Non-pigmented ciliary epithelial cell (primary cell): ENCODE measurements at regions not wholly inside any gene's neighbourhood (a gene's known extent, or its start where the extent isn't known, plus 50 kb on each side); places are given as distances from the start of the nearest gene placed in this dataset.

Experiments
- DNase-seq: peaks from one replicate; pipeline ENCODE4 v3.0.0-alpha.2; 2010; ENCODE audit warnings: low read depth

- no peak for DNase-seq
Observed at GRCh38 chr5:97844797-97845196, 661.8 kb upstream of the RIOK2 start.

DNA sequence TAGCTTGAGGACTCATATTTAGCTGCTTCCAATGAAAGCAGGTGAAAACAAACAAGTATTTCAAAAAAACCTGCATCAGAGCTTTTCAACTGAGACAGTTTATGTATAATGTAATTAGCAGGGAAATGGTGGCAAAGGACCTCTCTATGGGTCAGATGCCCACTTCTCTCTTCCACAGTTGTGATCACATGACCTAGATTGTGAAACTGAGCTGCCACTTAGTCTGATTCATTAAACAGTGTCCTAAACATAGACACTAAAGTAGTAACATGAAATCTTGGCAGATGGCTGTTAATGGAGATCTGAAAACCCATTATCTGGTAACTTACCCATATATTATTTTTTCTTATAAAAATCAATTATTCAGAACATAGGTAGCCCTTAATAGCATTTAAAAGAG, 663.6 kb upstream of the RIOK2 start:
- no peak for DNase-seq

DNA sequence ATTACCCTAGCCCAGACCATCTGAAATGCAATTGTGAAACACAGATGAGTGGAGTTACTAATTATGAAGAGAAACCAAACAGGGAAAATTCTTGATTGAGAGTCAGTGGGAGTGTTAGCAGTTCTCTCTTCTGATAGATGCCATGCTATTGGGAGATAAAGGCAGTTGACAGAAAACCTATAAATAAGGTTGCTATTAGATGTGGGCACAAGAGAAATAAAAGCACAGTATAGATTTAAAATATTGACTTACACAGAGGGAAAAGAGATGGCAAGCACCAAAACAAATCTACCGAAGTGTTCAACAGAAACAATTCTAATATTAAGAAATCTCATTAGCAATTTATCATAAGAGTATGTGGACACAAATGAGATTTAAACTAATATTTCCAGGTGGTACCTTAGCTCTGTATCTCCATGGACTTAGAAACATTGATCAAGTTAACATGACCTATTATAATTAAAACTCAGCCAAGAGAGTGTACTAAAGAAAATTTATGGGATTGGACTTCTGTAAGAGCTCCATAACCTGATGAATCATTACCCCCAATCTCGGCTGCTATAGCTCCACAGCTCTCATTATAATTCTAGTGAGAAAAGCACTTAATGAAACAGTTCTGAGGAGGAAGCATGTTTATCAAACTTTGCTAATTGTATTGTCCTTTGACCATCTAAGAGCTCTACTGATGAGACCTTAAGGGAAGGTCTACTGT, 665.0 kb upstream of the RIOK2 start:
- DNase-seq = no peak

DNA sequence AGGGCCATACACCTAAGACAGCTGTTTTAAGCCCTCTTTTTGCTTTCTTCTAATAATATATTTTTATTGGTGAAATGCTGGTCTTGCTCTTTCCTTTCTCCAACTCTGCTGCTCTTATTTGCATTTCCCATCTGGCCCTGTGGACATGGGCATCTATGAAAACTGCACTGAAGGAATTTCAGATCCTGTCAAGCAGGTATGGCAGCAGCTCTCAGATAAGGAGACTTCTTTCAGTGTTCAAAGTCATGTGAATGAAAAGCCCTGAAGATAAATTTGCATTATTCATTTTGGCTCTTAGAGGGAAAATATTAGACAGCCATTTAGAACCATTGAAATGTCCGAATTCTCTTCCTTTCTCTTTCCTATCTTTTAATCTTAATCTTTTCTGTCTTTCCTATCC, 668.0 kb upstream of the RIOK2 start:
- no peak for DNase-seq

- no peak for DNase-seq
Observed at GRCh38 chr5:97854871-97855762, 672.1 kb upstream of the RIOK2 start.

GRCh38 chr5:97874491-97874890, 691.4 kb upstream of the RIOK2 start:
- no peak for DNase-seq

GRCh38 chr5:97876272-97876671, 693.2 kb upstream of the RIOK2 start:
- no peak for DNase-seq

GRCh38 chr5:97877588-97877987, 694.5 kb upstream of the RIOK2 start:
- no peak for DNase-seq

- no peak for DNase-seq
Observed at GRCh38 chr5:97888439-97888838, 705.4 kb upstream of the RIOK2 start.

DNA sequence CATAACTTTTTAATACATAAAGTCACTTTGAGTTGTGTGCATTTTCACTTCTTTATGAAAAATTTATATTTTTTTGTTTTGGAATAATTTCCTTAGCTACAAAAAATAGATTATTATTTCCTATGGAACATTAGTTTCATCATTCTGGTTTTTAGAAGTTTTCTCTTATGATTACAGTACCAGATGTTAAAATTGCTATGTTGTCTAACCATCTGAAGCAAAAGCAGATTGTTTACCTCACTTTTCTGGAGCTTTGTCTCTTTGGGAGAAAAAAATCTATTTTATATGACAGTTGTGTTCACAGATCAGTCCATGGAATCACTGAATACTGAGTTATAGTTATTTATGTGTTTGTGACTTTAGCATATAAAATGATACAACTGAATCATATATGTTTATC, 708.9 kb upstream of the RIOK2 start:
- DNase-seq = no peak

- DNase-seq = no peak
Observed at GRCh38 chr5:97903742-97904141, 720.7 kb upstream of the RIOK2 start.

DNA sequence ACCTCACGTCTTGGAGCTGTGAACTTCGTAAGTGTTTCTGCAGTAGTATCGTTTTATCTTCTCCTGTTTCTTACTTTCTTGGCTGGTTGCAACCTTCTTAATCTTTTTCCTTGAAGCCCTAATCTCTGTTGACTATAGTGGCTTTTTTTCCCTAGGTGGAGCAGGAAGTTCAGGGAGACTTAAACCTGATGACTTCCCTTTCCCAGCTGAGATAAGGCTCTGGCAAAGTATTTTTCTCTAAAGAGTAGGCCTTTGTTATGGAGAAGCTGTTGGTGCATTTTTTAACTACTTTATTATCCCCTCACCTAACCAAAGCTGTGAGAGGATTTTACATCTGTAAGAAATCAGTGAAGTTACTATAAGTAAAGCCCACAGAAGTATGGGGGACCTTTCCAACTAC, 723.1 kb upstream of the RIOK2 start:
- no peak for DNase-seq

DNA sequence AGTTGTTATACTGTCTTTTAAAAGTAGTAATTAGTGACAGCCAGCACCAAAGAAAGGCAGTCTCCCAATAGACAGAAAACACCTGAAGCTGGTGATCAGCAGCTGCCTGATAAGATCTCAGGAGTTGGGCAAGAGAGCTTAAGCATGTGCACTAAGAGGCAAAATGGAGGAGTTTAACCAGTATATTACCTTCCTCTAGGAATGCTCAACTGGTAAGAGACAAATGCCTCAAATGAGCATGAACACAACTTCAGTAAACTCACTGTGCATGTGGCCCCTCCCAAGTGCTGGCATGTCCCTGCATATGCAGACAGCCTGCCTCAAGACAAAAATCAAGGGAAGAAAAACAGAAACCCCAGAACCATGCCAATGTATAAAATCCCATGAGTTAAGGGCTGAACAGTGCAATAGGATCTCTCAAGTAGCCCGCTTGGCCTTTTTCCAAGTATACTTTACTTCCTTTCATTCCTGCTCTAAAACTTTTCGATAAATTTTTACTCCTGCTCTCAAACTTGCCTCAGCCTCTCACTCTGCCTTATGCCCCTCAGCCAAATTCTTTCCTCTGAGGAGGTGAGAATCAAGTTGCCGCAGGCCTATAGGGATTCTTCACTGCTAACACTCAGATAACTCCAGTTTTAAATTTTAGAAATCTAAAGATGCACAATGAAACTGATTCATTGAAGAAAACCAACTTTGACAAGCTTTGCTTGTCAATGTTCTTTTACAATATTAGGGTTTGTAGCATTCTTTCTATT, 724.8 kb upstream of the RIOK2 start:
- DNase-seq = no peak

- no peak for DNase-seq
Observed at GRCh38 chr5:97909541-97909940, 726.5 kb upstream of the RIOK2 start.

DNA sequence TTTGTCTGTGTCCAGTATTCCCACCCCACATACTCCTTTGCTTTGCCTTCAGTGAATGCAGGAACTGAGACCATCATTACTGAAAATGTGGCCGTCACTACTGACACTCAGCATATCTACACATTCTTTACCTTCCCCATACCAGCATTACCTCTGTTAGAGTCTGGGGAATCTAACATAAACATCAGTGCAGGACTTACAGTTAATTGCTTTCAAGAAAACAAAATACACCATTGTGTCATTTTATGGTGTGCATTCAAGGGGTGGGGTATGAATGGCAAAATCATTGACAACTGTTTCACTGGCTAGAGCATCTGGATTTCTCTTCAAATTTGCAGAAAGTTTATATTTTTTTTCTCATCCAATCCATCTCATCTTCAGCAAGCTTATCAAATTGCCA, 731.4 kb upstream of the RIOK2 start:
- no peak for DNase-seq

DNA sequence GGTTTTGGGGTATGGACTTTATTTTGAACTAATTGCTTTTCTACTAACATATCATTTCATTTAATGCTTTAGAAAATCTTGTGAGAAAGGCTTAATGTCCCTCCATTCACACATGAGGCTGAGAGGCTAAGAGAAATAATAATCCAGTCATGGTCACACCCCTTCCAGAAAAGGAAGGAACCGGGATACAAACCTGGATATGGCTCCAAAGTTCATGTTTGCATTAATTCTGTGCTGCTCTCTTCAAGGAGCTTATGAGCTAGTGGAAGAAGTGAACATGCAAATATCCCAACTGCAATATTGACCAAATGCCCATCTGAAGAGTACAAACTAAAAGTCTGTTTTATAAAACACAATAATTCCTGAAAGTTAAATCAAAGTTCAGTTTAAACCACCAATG, 732.1 kb upstream of the RIOK2 start:
- DNase-seq = no peak

- DNase-seq = no peak
Observed at GRCh38 chr5:97918057-97918456, 735.0 kb upstream of the RIOK2 start.

GRCh38 chr5:97918620-97919019, 735.6 kb upstream of the RIOK2 start:
- DNase-seq = no peak

DNA sequence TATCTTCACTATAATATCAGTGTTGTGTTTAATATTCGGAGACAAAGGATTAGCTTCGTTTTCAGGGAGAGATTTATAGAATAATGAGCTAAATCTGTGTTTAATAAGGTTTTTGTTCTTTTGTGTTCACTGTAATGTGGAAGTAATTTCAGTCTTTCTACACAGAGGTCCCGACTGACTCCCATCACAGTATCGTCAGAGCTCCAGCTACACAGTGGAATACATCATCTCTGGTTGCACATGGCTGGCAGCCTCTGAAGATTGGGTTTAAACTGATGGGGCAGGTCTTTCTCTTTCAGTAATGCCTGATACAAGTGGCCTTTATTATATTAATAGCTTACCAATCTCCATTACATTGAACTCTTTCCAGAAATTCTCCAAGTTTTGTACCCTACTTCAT, 736.7 kb upstream of the RIOK2 start:
- DNase-seq = no peak

- no peak for DNase-seq
Observed at GRCh38 chr5:97922776-97923175, 739.7 kb upstream of the RIOK2 start.

DNA sequence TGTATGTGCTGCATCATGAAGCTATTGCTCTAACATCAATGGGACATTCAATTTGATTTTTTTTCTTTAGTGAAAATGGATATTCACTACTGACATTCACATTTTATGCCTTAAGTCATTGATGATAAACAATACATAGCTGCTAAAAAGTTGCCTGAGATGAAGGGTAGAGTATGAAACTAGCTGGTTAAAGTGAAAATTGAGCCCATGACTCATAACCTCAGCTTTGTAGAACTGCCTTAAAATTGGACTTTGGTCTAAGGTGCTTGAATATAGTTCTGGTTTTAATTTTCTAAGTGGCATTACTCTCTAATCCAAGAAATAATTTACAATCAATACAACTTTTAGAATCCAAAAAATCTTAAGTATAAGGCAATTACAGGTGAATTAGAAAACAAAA, 740.4 kb upstream of the RIOK2 start:
- DNase-seq = no peak

GRCh38 chr5:97923997-97924396, 741.0 kb upstream of the RIOK2 start:
- no peak for DNase-seq

DNA sequence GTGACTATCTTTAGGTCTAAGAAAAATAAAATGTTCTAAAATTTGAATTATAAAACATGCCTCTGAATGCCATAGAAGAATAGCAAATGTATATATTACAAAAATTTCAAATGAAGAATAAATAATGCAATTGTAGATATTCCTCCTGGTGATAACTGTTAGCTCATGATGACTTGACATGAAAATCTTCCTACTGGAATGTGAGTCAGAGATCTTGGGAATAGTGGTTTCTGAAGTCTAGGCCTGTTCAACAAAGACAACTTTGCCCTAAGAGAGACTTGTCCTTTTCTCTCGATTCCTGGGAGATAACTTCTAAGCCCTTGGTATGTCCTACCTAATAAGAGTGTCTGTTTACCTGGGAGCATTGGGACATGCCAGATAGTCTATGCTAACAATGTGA, 746.3 kb upstream of the RIOK2 start:
- no peak for DNase-seq
